Ovary (tissue), 7 donors: ENCODE measurements at regions not wholly inside any gene's neighbourhood (a gene's known extent, or its start where the extent isn't known, plus 50 kb on each side); places are given as distances from the start of the nearest gene placed in this dataset.

ENCODE experiments used
- DNase-seq, 5 donors: peaks; one replicate each; pipeline ENCODE4 v3.0.0-alpha.2; 2019 to 2020
- H3K27ac ChIP-seq, 2 donors: fragments of 200-600 bp; one replicate each; pipeline versions ENCODE4 v1.5.1 to v1.8.0; 2019 to 2022
- H3K27me3 ChIP-seq: fragments of 200-600 bp; one replicate; pipeline ENCODE4 v1.8.0; 2022
- H3K36me3 ChIP-seq: fragments of 200-600 bp; sonication (generic); one replicate; pipeline ENCODE4 v1.5.1; 2019
- H3K4me1 ChIP-seq: one replicate; pipeline ENCODE4 v1.8.1; 2013; ENCODE audit warnings: mild to moderate bottlenecking, moderate library complexity; ENCODE audit not compliant: insufficient read depth
- H3K4me3 ChIP-seq: fragments of 200-600 bp; sonication (generic); one replicate; pipeline ENCODE4 v1.5.1; 2017
- H3K9me3 ChIP-seq, 2 donors: fragments of 200-600 bp in 1 of 2; sonication (generic) in 1 of 2; one replicate each; pipeline versions ENCODE4 v1.5.1 to v1.8.1; 2013 to 2019; ENCODE audit warnings: mild to moderate bottlenecking in 1 of 2, moderate library complexity in 1 of 2
- CTCF ChIP-seq, 3 donors: fragments of 450-650 bp in 2 of 3; fragments of 200-600 bp in 1 of 3; IDR thresholded peaks; one replicate each; pipeline versions ENCODE4 v1.5.1 to v1.8.0; 2016 to 2022; ENCODE audit warnings: antibody characterized with exemption in 3 of 3, mild to moderate bottlenecking in 1 of 3
- EP300 ChIP-seq: sonication (generic); formaldehyde crosslinking; IDR thresholded peaks from one replicate; pipeline ENCODE4 v1.6.1; 2017; ENCODE audit warnings: antibody characterized with exemption
- POLR2A ChIP-seq: fragments of 450-650 bp; IDR thresholded peaks from one replicate; pipeline ENCODE4 v1.6.1; 2017; ENCODE audit warnings: antibody characterized with exemption, mild to moderate bottlenecking, moderate library complexity
- WGBS, 3 donors: extraction: QIAGEN DNeasy Blood & Tissue Kit in 1 of 3; methylation state at CpG; one replicate each; pipeline versions ENCODE4 v1.1.5 to v1.1.7; 2013 to 2017; 5-methylcytosine and 5-hydroxymethylcytosine counted together
- intact Hi-C, 4 donors: fragments of 100-400 bp; cut with DNase I; formaldehyde crosslinking; loops; one replicate each; pipeline versions ENCODE4 v1.11.0 to v1.15.1; 2022 to 2023
- donor health status: DM: no; HTN: no; CAD: no; lungs with moderate emphysema.
- donor health status: DM: no; HTN: no; CAD: no.
- donor health status: Bipolar disorder and iron deficiency.
- donor health status: DM: no; HTN: no; CAD: no.
- donor health status: DM: yes; HTN: yes; CAD: no.

- no peak overlapping the region for H3K27ac ChIP-seq
- TF ChIP-seq CTCF (IDR thresholded peaks at IDR 0.05) = no peak
- TF ChIP-seq EP300 = no peak
- TF ChIP-seq POLR2A = no peak
- intact Hi-C loops = no loop called here
- 80 to 89% (median 87%) methylated on average over 3 of the region's 3 CpGs for WGBS, 3 donors
- H3K27me3 ChIP-seq = no peaks in the 10 kb centered on the region
- no peaks in the 10 kb centered on the region for H3K9me3 ChIP-seq
- H3K4me3 ChIP-seq = no peak overlapping the region
- no peak for DNase-seq
- no peaks in the 10 kb centered on the region for H3K4me1 ChIP-seq
- H3K36me3 ChIP-seq = no peaks in the 10 kb centered on the region
Measured at GRCh38 chr3:153688301-153689120, 432.7 kb upstream of the ARHGEF26 start.

DNA sequence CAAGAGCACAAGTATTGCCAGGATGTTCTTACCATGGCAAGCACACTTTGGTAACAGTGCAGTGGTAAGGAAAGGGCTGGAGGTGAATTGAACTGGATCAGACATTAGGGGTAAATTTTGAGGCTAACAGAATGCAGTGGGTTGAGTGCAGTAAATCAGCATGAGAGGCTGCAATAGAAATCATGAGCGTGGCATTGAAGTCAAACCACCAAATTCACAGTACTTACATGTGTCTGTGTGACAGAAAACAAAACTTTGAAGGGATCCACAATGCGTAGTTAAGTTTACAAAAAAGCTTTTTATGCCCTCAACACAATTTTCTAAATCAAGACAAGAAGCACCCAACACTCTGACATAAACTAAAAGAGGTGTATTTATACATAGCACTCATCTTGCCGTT, 428.0 kb upstream of the ARHGEF26 start:
- intact Hi-C loops = no loop called here
- no peaks in the 10 kb centered on the region for H3K36me3 ChIP-seq
- H3K4me1 ChIP-seq = no peaks in the 10 kb centered on the region
- TF ChIP-seq EP300 (no peak), CTCF (IDR thresholded peaks at IDR 0.05) (no peak), POLR2A (no peak)
- H3K27ac ChIP-seq = no peak overlapping the region
- H3K27me3 ChIP-seq = no peaks in the 10 kb centered on the region
- no peak for DNase-seq
- no peak overlapping the region for H3K4me3 ChIP-seq
- WGBS, 3 donors = 84 to 85% (median 84%) methylated on average over 3 of the region's 3 CpGs
- H3K9me3 ChIP-seq = no peaks in the 10 kb centered on the region

- Histone ChIP-seq H3K4me3 (no peak overlapping the region), H3K36me3 (no peaks in the 10 kb centered on the region), H3K4me1 (no peaks in the 10 kb centered on the region), H3K27ac (no peak overlapping the region), H3K9me3 (no peaks in the 10 kb centered on the region), H3K27me3 (no peaks in the 10 kb centered on the region)
- no peak for DNase-seq
- TF ChIP-seq EP300 (no peak), CTCF (IDR thresholded peaks at IDR 0.05) (no peak), POLR2A (no peak)
- intact Hi-C loops = no loop called here
Measured at GRCh38 chr3:153702106-153702505, 419.1 kb upstream of the ARHGEF26 start.

DNA sequence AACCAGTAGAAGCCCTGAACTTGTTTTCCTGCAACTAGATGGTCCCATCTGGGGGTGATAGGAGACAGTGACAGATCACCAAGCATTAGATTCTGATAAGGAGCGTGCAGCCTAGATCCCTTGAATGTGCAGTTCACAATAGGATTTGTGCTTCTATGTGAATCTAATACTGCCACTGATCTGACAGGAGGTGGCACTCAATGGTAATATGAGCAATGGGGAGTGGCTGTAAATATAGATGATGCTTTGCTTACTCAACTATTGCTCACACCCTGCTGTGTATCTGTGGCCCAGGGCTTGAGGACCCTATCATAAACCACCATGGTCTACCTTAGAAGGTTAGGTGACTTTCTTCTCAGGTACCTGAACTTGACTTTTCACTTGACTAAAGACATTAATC, 417.1 kb upstream of the ARHGEF26 start:
- Histone ChIP-seq H3K27me3 (no peaks in the 10 kb centered on the region), H3K27ac (no peak overlapping the region), H3K4me1 (no peaks in the 10 kb centered on the region), H3K9me3 (no peaks in the 10 kb centered on the region), H3K36me3 (no peaks in the 10 kb centered on the region), H3K4me3 (no peak overlapping the region)
- WGBS, 3 donors = 32 to 96% (median 48%) methylated on average over 1 of the region's 1 CpG
- TF ChIP-seq EP300 (no peak), CTCF (IDR thresholded peaks at IDR 0.05) (no peak), POLR2A (no peak)
- intact Hi-C loops = no loop called here
- no peak for DNase-seq
